EH (cell line): ENCODE measurements at regions not wholly inside any gene's neighbourhood (a gene's known extent, or its start where the extent isn't known, plus 50 kb on each side); places are given as distances from the start of the nearest gene placed in this dataset.
"Not testable (repeated sequence)": the region's sequence is repeated elsewhere in the genome, so short reads cannot be mapped to it uniquely, and the experiment has no call there.

Source experiments
- DNase-seq: peaks from one replicate; pipeline ENCODE4 v3.0.0-alpha.2; 2015; ENCODE audit warnings: low read depth

GRCh38 chr12:19666070-19666469 is 226.8 kb downstream of the AEBP2 start:
- DNase-seq, result no peak

GRCh38 chr12:19669793-19670192 is 230.5 kb downstream of the AEBP2 start:
- peak; percentile 35 for DNase-seq

GRCh38 chr12:19671695-19672094 is 232.4 kb downstream of the AEBP2 start:
- DNase-seq, result peak; percentile 32

GRCh38 chr12:19674437-19674836 is 235.1 kb downstream of the AEBP2 start:
- no peak for DNase-seq

GRCh38 chr12:19675361-19675760 is 236.1 kb downstream of the AEBP2 start:
- DNase-seq, result no peak

GRCh38 chr12:19678501-19678900 is 239.2 kb downstream of the AEBP2 start:
- not testable (repeated sequence) for DNase-seq

GRCh38 chr12:19681007-19681406 is 241.7 kb downstream of the AEBP2 start:
- no peak for DNase-seq

GRCh38 chr12:19683178-19683927 is 244.1 kb downstream of the AEBP2 start:
- peak; percentile 91 for DNase-seq

- no peak for DNase-seq
Measured at GRCh38 chr12:19687371-19687770, 248.1 kb downstream of the AEBP2 start.

- DNase-seq, result peak; percentile 29
Measured at GRCh38 chr12:19688532-19688931, 249.2 kb downstream of the AEBP2 start.

- DNase-seq, result no peak
Measured at GRCh38 chr12:19689226-19689625, 249.9 kb downstream of the AEBP2 start.

- DNase-seq, result no peak
Measured at GRCh38 chr12:19689801-19690472, 250.6 kb downstream of the AEBP2 start.

- DNase-seq, result no peak
Measured at GRCh38 chr12:19692091-19692490, 252.8 kb downstream of the AEBP2 start.

GRCh38 chr12:19692566-19692965 is 253.3 kb downstream of the AEBP2 start:
- DNase-seq, result peak; percentile 50

- DNase-seq, result peak; percentile 39
Measured at GRCh38 chr12:19694627-19695026, 255.3 kb downstream of the AEBP2 start.

GRCh38 chr12:19695244-19696098 is 256.2 kb downstream of the AEBP2 start:
- peak; percentile 81 for DNase-seq

GRCh38 chr12:19700969-19701368 is 261.7 kb downstream of the AEBP2 start:
- DNase-seq, result no peak

GRCh38 chr12:19704966-19705365 is 265.7 kb downstream of the AEBP2 start:
- DNase-seq, result peak; percentile 59

- peak; percentile 73 for DNase-seq
Measured at GRCh38 chr12:19706936-19707335, 267.6 kb downstream of the AEBP2 start.

- peak; percentile 86 for DNase-seq
Measured at GRCh38 chr12:19707948-19708409, 268.7 kb downstream of the AEBP2 start.

GRCh38 chr12:19709889-19710288 is 270.6 kb downstream of the AEBP2 start:
- peak; percentile 64 for DNase-seq
